IgD-negative memory B cell (primary cell): ENCODE measurements at regions not wholly inside any gene's neighbourhood (a gene's known extent, or its start where the extent isn't known, plus 50 kb on each side); places are given as distances from the start of the nearest gene placed in this dataset.
"Not testable (repeated sequence)": the region's sequence is repeated elsewhere in the genome, so short reads cannot be mapped to it uniquely, and the experiment has no call there.

Experiments used
- H3K27ac Mint-ChIP-seq, 3 donors: one replicate each; pipeline ENCODE4 v1.8.0; 2020 to 2022; ENCODE audit warnings: mild to moderate bottlenecking in 3 of 3, mixed read lengths in 3 of 3, moderate library complexity in 1 of 3
- H3K27me3 Mint-ChIP-seq: one replicate; pipeline ENCODE4 v1.8.0; 2021; ENCODE audit warnings: mixed read lengths
- H3K36me3 Mint-ChIP-seq: one replicate; pipeline ENCODE4 v1.8.0; 2020; ENCODE audit warnings: mild to moderate bottlenecking, mixed read lengths
- H3K4me1 Mint-ChIP-seq, 3 donors: one replicate each; pipeline ENCODE4 v1.8.0; 2020 to 2022; ENCODE audit warnings: mixed read lengths in 3 of 3, mild to moderate bottlenecking in 1 of 3
- H3K4me3 Mint-ChIP-seq, 4 donors: one replicate each; pipeline ENCODE4 v1.8.0; 2020 to 2022; ENCODE audit warnings: mild to moderate bottlenecking in 4 of 4, mixed read lengths in 4 of 4, moderate library complexity in 3 of 4
- H3K9me3 Mint-ChIP-seq, 3 donors: one replicate each; pipeline ENCODE4 v1.8.0; 2020 to 2021; ENCODE audit warnings: mixed read lengths in 3 of 3, mild to moderate bottlenecking in 1 of 3

DNA sequence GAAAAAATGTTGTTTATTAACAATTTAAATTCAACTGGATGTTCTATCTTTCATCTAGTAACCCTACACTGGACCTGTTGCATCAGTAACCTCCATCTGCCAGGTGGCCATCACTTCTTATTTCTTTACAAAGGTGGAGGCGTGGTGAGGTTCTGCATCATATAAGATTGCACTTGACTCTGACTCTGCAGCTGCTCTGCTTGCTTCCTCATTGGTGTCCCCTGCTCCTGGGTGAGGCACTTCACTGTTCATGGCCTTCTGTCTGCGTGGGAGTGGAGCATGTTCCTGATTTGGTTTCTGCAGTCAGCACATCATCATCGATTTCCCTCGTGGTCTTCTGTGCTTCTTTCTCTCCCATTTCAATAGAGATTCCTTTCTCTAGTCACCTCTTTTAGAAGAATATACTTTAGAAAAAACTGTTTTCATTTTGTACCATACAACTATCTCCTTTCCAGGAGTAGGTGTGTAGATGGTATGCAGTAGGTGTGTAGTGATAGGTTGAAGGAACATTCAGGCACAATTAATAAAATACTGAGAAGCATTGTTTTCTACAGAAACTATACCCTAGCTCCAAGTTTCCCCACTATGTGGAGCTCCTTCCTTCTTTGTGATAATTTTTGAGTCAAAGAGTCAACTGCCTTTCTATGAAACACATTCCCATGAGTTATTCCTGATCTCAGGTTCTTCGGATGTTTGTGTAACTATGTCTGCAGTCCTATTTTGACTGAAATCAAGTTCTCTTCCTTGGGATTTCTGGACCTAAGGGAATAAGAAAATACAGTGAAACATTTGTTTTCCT lies 231.7 kb upstream of the CNTNAP2 start:
- no peaks in the 10 kb centered on the region for H3K9me3 Mint-ChIP-seq
- no peak overlapping the region for H3K27ac Mint-ChIP-seq
- H3K27me3 Mint-ChIP-seq: no peaks in the 10 kb centered on the region
- H3K4me3 Mint-ChIP-seq: no peak overlapping the region
- H3K4me1 Mint-ChIP-seq: peaks cover 4 to 14% (median 6%) of the 10 kb centered on the region in 3 donors
- H3K36me3 Mint-ChIP-seq: no peaks in the 10 kb centered on the region

DNA sequence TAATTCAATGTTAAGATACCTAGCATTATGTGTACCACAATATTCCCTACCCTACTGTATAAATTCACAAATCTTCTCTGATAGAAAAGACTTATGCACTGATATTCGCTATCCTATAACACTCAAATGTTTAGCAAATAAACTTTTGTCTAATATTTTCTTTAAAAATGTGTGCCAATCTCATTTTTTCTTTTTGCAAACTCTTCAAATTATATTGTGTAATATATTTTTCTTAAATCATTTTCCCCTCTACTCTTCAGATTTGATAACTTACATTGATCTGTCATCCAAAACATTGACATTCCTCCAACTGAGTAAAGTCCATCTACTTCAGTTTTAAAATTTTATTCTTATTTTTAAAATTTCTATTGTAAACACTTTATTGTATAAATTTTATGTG lies 240.2 kb upstream of the CNTNAP2 start:
- Mint-ChIP-seq H3K9me3 (no peaks in the 10 kb centered on the region), H3K4me1 (no peaks in the 10 kb centered on the region), H3K4me3 (no peak overlapping the region), H3K27ac (no peak overlapping the region), H3K27me3 (no peaks in the 10 kb centered on the region), H3K36me3 (no peaks in the 10 kb centered on the region)

DNA sequence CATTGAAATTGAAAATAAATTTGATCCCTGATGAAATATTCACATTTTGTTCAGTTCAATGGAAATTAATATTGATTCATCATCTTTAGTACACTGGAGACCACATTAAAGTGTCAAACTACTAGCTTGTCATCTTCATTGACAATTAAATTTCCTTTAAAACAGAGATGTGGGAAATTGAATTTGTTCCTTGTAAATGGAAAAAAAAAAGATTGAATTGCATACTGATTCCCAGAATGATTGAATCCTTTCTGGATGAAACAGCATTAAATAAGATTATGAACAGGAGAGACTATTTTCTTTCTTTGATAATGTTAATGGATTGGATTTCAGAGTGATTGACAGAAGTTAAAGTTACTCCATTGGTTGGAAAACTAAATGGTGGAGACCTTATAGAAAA lies 241.3 kb upstream of the CNTNAP2 start:
- H3K36me3 Mint-ChIP-seq: no peaks in the 10 kb centered on the region
- H3K9me3 Mint-ChIP-seq: no peaks in the 10 kb centered on the region
- no peak overlapping the region for H3K27ac Mint-ChIP-seq
- no peaks in the 10 kb centered on the region for H3K4me1 Mint-ChIP-seq
- no peak overlapping the region for H3K4me3 Mint-ChIP-seq
- H3K27me3 Mint-ChIP-seq: no peaks in the 10 kb centered on the region

DNA sequence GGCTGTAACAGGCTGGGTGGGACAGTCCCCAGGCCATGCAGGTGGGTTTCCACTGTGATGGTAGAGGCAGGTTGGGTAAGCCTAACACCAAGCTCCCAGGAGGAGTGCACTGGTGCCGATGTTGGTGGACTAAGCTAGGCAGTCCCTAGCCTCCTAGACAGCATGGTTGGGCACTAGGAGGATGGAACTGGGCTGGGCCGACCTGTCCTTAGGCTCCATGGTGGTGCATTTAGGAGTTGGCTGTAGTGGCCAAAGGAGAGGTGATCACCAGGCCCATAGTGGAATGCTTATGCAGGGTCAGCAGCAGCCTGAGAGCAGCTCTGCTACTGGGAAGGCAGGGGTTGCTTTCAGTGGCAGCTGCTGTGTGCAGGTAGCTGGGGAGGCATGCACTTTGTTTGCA lies 247.7 kb upstream of the CNTNAP2 start:
- Mint-ChIP-seq H3K4me1 (no peaks in the 10 kb centered on the region), H3K36me3 (no peaks in the 10 kb centered on the region), H3K27me3 (no peaks in the 10 kb centered on the region), H3K4me3 (no peak overlapping the region), H3K27ac (no peak overlapping the region), H3K9me3 (peaks cover 1 to 34% (median 12%) of the 10 kb centered on the region in 3 donors)

DNA sequence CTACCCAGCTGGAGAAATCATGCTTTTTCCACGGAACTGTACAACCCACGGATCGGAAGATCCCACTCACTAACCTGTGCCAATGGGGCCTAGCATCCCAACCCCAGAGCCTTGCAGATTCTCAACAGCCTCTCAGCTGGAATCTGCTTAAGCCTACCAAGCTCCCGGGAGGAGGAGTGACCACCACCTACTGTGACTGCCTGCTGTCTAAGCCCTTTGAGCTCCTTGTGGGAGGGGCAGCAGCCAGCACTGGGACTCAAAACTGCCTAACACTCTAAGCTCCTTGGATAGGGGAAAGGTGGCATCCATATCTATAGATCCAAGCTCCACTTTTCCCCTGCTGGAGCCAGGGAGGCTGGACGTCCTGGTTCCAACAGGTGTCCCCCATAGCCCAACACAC lies 254.4 kb upstream of the CNTNAP2 start:
- Mint-ChIP-seq H3K4me3 (no peak overlapping the region), H3K4me1 (peaks cover 0 to 1% (median 0%) of the 10 kb centered on the region in 3 donors), H3K9me3 (peaks cover 6 to 20% (median 11%) of the 10 kb centered on the region in 3 donors), H3K27ac (no peak overlapping the region), H3K27me3 (no peaks in the 10 kb centered on the region), H3K36me3 (no peaks in the 10 kb centered on the region)

DNA sequence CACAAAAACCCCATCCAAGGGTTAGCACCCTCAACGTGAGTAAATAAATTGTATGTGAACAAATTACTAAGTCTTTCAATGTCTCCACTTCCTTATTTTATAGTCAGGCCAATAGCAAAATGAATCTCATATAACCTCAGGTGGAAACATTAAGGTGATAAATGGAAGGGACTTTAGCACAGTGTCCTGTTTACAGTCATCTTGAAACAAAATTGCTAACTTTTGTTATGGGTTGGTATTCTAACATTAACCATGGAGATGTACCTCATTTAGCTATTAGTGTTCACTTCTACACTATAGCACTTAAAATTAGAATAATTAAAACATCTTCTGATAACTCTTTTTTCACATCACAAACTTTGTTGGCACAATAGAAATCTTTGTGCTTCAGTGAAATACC lies 255.8 kb upstream of the CNTNAP2 start:
- H3K36me3 Mint-ChIP-seq: no peaks in the 10 kb centered on the region
- no peak overlapping the region for H3K4me3 Mint-ChIP-seq

DNA sequence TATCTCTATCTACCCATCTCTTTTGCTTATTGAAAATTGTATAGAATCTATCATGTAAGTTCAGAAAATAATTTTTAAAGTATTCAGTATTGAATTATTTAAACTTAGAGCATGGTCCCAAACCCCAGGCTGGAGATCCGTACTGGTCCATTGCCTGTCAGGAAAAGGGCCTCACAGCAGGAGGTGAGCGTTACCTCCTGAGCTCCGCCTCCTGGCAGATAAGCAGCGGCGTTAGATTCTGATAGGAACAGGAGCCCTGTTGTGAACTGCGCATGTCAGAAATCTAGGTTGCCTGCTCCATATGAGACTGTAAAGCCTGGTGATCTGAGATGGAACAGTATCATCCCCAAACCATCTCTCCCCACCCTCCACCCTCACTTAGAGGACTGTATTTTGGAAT lies 266.0 kb upstream of the CNTNAP2 start:
- Mint-ChIP-seq H3K27ac (no peak overlapping the region), H3K27me3 (no peaks in the 10 kb centered on the region), H3K4me3 (no peak overlapping the region), H3K9me3 (peaks cover 0 to 15% (median 3%) of the 10 kb centered on the region in 3 donors), H3K4me1 (peaks cover 4 to 11% (median 9%) of the 10 kb centered on the region in 3 donors), H3K36me3 (no peaks in the 10 kb centered on the region)

More for the DNA sequence above, 255.8 kb upstream of the CNTNAP2 start:
- no peaks in the 10 kb centered on the region for H3K27me3 Mint-ChIP-seq
- peak overlapping the region in 1 of 3 donors; percentile 61 for H3K27ac Mint-ChIP-seq
- peaks cover 5 to 7% (median 6%) of the 10 kb centered on the region in 3 donors for H3K9me3 Mint-ChIP-seq
- H3K4me1 Mint-ChIP-seq: peaks cover 0 to 1% (median 0%) of the 10 kb centered on the region in 3 donors

DNA sequence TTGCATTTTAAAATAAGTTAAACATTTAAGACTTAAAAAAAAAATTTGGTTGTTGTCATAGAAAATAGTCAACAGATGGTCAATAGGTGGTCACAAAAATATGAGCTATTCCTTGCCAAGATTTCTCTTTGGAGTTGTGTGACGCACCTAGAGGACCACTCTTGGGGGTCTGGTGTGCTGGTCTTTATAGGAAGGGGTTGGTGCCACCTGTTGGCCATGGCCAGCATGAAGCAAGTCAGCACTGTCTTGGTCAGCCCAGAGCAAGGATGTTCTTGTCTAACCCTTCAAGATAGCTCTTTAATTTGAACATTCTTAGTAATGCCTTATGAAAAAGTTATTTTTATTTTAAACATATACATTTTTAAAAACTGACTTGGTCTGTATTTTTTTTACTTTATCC lies 267.9 kb upstream of the CNTNAP2 start:
- no peaks in the 10 kb centered on the region for H3K36me3 Mint-ChIP-seq
- no peak overlapping the region for H3K4me3 Mint-ChIP-seq
- H3K9me3 Mint-ChIP-seq: peaks cover 0 to 4% (median 2%) of the 10 kb centered on the region in 3 donors
- no peaks in the 10 kb centered on the region for H3K27me3 Mint-ChIP-seq
- H3K4me1 Mint-ChIP-seq: peaks cover 5 to 12% (median 11%) of the 10 kb centered on the region in 3 donors
- no peak overlapping the region for H3K27ac Mint-ChIP-seq

DNA sequence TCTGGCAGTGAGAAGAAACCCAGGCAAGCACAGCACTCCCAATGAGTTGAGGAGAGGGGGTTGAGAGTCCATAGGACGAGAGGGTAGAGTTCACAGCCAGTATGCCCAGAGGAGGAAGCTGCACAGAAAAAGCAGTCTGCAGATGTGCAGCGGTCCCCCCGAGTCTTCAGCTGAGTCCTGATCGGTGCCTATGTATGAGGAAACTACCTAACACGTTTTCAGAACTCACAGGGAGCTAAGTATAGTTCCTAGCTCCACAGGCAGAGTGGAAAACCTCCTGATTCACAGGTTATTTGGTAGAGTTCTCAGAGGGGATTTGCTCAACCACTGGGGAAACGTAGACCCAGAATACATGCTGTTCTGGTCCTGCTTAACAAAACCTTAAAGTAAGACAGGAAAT lies 271.3 kb upstream of the CNTNAP2 start:
- H3K4me1 Mint-ChIP-seq: peaks cover 5 to 12% (median 11%) of the 10 kb centered on the region in 3 donors
- peak overlapping the region in 2 of 3 donors; percentile 34 to 85 for H3K27ac Mint-ChIP-seq
- H3K36me3 Mint-ChIP-seq: no peaks in the 10 kb centered on the region
- no peaks in the 10 kb centered on the region for H3K9me3 Mint-ChIP-seq
- peak overlapping the region; percentile 34 to 92 (median 68) for H3K4me3 Mint-ChIP-seq
- no peaks in the 10 kb centered on the region for H3K27me3 Mint-ChIP-seq

DNA sequence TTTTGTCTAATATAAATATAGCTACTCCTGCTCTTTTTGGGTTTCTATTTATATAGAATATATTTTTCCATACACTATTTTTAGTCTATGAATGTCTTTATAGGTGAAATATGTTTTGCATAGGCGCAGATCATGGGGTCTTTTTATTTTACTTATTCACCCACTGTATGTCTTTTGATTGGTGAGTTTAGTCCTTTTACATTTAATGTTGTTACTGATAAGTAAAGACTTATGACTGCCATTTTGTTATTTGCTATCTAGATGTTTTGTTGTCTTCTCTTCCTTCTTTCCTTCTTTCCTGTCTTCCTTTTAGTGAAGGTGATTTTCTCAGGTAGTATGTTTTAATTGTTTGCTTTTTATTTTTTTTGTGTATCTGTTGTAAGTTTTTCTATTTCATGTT lies 276.8 kb upstream of the CNTNAP2 start:
- H3K9me3 Mint-ChIP-seq: peaks cover 0 to 6% (median 0%) of the 10 kb centered on the region in 3 donors
- no peaks in the 10 kb centered on the region for H3K27me3 Mint-ChIP-seq
- H3K4me1 Mint-ChIP-seq: no peaks in the 10 kb centered on the region
- H3K4me3 Mint-ChIP-seq: no peak overlapping the region
- no peak overlapping the region for H3K27ac Mint-ChIP-seq
- H3K36me3 Mint-ChIP-seq: no peaks in the 10 kb centered on the region

DNA sequence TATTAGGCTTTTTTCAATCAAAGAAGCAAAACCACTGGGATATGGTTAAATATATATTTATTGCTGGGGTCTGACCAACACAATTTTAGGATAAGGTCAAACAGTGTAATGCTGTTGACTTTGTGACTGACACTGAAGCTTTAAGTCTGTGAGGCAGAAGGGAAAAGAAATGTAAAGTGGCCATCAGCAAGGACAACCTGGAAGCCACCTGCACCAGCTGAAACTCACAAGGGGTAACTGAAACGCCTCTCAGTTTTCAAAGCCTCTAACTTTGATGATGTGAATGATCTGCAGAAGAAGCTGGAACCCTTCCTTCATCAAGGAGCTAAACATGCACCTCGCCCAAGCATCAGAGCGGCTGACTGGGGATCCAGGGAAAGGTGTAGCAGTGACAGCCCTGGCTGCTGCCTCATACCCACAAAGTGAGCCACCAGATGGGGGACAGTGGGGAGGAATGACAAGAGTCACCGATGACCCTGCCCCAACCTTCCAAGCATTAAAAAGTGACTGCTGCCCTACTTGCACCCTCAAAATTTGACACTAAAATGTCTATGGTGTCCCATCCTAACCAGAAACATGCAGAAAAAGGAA lies 284.9 kb upstream of the CNTNAP2 start:
- H3K27me3 Mint-ChIP-seq: no peaks in the 10 kb centered on the region
- H3K9me3 Mint-ChIP-seq: peaks cover 0 to 8% (median 0%) of the 10 kb centered on the region in 3 donors
- H3K4me1 Mint-ChIP-seq: no peaks in the 10 kb centered on the region
- no peak overlapping the region for H3K27ac Mint-ChIP-seq
- no peaks in the 10 kb centered on the region for H3K36me3 Mint-ChIP-seq
- no peak overlapping the region for H3K4me3 Mint-ChIP-seq

DNA sequence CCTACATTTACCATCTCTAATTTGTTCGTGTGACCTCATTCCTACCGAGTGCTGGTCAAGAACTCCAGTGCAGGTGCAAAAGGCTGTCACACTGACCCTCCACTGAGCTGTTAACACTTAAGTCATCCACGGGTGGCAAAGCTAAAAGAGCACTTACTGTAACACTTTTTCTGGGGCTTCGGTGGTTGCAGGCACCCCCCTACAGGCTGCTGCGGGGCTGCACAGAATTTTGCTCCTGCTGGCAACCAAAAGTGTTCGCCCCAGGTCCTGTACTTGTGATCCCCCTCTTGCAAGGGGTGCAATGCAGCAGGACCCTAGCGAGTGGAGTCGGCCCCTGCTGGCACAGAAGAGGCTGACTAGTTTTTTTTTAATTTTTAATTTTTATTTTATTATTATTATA lies 298.9 kb upstream of the CNTNAP2 start:
- no peak overlapping the region for H3K4me3 Mint-ChIP-seq
- peaks cover 4 to 5% (median 4%) of the 10 kb centered on the region in 3 donors for H3K9me3 Mint-ChIP-seq
- H3K27me3 Mint-ChIP-seq: no peaks in the 10 kb centered on the region
- peaks cover 1% of the 10 kb centered on the region for H3K36me3 Mint-ChIP-seq
- peaks cover 0 to 5% (median 4%) of the 10 kb centered on the region in 3 donors for H3K4me1 Mint-ChIP-seq
- no peak overlapping the region for H3K27ac Mint-ChIP-seq

DNA sequence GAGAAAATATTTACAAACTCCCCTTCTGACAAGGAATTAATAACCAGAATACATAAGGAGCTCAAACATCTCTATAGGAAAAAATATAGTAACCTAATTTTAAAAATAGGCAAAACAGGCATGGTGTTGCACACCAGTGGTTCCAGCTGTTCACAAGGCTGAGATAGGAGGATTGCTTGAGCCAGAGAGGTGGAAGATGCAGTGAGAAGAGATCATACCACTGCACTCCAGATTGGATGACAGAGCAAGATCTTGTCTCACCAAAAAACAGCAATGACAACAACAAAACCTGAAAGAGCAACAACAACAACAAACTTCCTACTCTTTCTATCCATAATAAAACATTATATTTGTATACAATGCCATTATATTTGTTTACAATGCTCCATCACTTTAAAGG lies 304.4 kb upstream of the CNTNAP2 start:
- no peaks in the 10 kb centered on the region for H3K27me3 Mint-ChIP-seq
- H3K4me3 Mint-ChIP-seq: no peak overlapping the region
- H3K27ac Mint-ChIP-seq: no peak overlapping the region
- no peaks in the 10 kb centered on the region for H3K36me3 Mint-ChIP-seq
- peaks cover 0 to 2% (median 0%) of the 10 kb centered on the region in 3 donors for H3K9me3 Mint-ChIP-seq
- H3K4me1 Mint-ChIP-seq: peaks cover 0 to 5% (median 4%) of the 10 kb centered on the region in 3 donors

DNA sequence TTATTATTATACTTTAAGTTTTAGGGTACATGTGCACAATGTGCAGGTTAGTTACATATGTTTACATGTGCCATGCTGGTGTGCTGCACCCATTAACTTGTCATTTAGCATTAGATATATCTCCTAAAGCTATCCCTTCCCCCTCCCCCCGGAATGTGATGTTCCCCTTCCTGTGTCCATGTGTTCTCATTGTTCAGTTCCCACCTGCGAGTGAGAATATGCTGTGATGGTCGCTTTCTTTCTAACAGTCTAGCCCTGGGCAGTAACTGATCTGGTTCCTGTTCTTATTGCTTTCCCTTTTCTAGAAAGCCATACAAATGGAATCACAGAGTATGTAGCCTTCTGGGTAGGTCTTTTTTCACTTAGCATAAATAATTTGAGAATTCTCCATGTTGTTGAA lies 311.1 kb upstream of the CNTNAP2 start:
- H3K36me3 Mint-ChIP-seq, H3K27me3 Mint-ChIP-seq, H3K27ac Mint-ChIP-seq, H3K9me3 Mint-ChIP-seq, H3K4me3 Mint-ChIP-seq, H3K4me1 Mint-ChIP-seq: not testable (repeated sequence)

DNA sequence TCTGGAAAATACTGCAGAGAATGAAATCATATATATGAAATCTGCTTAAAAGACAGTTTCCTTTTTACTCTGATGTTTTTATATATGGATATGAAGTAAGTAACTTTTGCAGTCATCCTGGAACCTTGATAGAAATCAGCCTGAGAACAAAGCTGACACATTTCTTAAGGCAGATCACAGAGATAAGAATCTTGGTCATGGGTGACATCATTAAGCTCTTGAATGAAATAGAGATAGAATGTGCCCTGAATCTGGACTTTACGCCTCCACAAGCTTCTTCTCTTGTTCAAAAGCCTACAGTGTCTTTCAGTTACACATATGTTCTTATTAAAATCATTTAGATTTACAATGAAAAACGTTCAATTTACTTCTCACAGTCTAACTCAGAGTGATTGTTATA lies 319.1 kb upstream of the CNTNAP2 start:
- H3K4me1 Mint-ChIP-seq: no peaks in the 10 kb centered on the region
- H3K36me3 Mint-ChIP-seq: no peaks in the 10 kb centered on the region
- H3K27ac Mint-ChIP-seq: no peak overlapping the region
- H3K27me3 Mint-ChIP-seq: no peaks in the 10 kb centered on the region
- H3K9me3 Mint-ChIP-seq: peaks cover 0 to 1% (median 0%) of the 10 kb centered on the region in 3 donors
- no peak overlapping the region for H3K4me3 Mint-ChIP-seq

DNA sequence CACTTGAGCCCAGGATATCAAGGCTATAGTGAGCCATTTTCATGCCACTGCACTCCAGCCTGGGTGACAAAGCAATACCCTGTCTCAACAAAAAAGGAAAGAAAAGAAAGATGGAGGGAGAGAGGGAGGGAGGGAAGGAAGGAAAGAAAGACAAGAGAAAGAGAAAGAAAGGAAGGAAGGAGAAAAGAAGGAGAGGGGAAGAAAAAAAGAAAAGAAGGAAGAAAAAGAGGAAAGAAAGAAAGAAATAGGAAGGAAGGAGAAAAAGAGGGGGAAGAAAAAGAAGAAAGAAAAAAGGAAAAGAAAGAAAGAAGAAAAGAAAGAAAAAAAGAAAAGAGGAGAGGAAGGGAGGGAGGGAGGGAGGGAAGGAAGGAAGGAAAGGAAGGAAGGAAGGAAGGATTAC lies 321.5 kb upstream of the CNTNAP2 start:
- no peak overlapping the region for H3K4me3 Mint-ChIP-seq
- H3K27ac Mint-ChIP-seq: no peak overlapping the region
- H3K27me3 Mint-ChIP-seq: no peaks in the 10 kb centered on the region
- H3K9me3 Mint-ChIP-seq: no peaks in the 10 kb centered on the region
- H3K4me1 Mint-ChIP-seq: peaks cover 0 to 1% (median 0%) of the 10 kb centered on the region in 3 donors
- no peaks in the 10 kb centered on the region for H3K36me3 Mint-ChIP-seq
